ENCODE measurements at regions not wholly inside any gene's neighbourhood (a gene's known extent, or its start where the extent isn't known, plus 50 kb on each side); places are given as distances from the start of the nearest gene placed in this dataset.

- no peak for DNase-seq
Measured at GRCh38 chr11:134541355-134541754, 129.3 kb upstream of the B3GAT1 start.

GRCh38 chr11:134539285-134539684, 127.2 kb upstream of the B3GAT1 start:
- DNase-seq = no peak

- DNase-seq = no peak
Measured at GRCh38 chr11:134538742-134539141, 126.7 kb upstream of the B3GAT1 start.

GRCh38 chr11:134537941-134538340, 125.9 kb upstream of the B3GAT1 start:
- DNase-seq = no peak

GRCh38 chr11:134537296-134537695, 125.3 kb upstream of the B3GAT1 start:
- no peak for DNase-seq

GRCh38 chr11:134536677-134537076, 124.6 kb upstream of the B3GAT1 start:
- DNase-seq = no peak

- DNase-seq = no peak
Measured at GRCh38 chr11:134536219-134536618, 124.2 kb upstream of the B3GAT1 start.

- DNase-seq = no peak
Measured at GRCh38 chr11:134535029-134536025, 123.3 kb upstream of the B3GAT1 start.

GRCh38 chr11:134533511-134533910, 121.5 kb upstream of the B3GAT1 start:
- no peak for DNase-seq

- no peak for DNase-seq
Measured at GRCh38 chr11:134532921-134533421, 120.9 kb upstream of the B3GAT1 start.

GRCh38 chr11:134532131-134532920, 120.3 kb upstream of the B3GAT1 start:
- DNase-seq = no peak

- DNase-seq = no peak
Measured at GRCh38 chr11:134531327-134532130, 119.5 kb upstream of the B3GAT1 start.

GRCh38 chr11:134530636-134531326, 118.7 kb upstream of the B3GAT1 start:
- DNase-seq = no peak

GRCh38 chr11:134529212-134530096, 117.4 kb upstream of the B3GAT1 start:
- no peak for DNase-seq

GRCh38 chr11:134528453-134528852, 116.4 kb upstream of the B3GAT1 start:
- DNase-seq = no peak

GRCh38 chr11:134527382-134528243, 115.6 kb upstream of the B3GAT1 start:
- DNase-seq = no peak

- no peak for DNase-seq
Measured at GRCh38 chr11:134524896-134525845, 113.1 kb upstream of the B3GAT1 start.

GRCh38 chr11:134524201-134524600, 112.2 kb upstream of the B3GAT1 start:
- DNase-seq = no peak
